ENCODE measurements at regions not wholly inside any gene's neighbourhood (a gene's known extent, or its start where the extent isn't known, plus 50 kb on each side); places are given as distances from the start of the nearest gene placed in this dataset.

GRCh38 chr4:180695851-180696250, 1547.4 kb upstream of the TENM3 start:
- peak; percentile 17 for DNase-seq (ENCODE audit: low read depth, low spot score)

- DNase-seq (ENCODE audit: low read depth, low spot score): no peak
These were observed 1546.6 kb upstream of the TENM3 start for GRCh38 chr4:180696460-180697092.

- DNase-seq (ENCODE audit: low read depth, low spot score): no peak
These were observed 1544.5 kb upstream of the TENM3 start for GRCh38 chr4:180698550-180699195.

- DNase-seq (ENCODE audit: low read depth, low spot score): no peak
These were observed 1536.4 kb upstream of the TENM3 start for GRCh38 chr4:180706766-180707165.

GRCh38 chr4:180710628-180711337, 1532.4 kb upstream of the TENM3 start:
- DNase-seq (ENCODE audit: low read depth, low spot score): no peak

GRCh38 chr4:180717451-180718033, 1525.7 kb upstream of the TENM3 start:
- DNase-seq (ENCODE audit: low read depth, low spot score): no peak

GRCh38 chr4:180721356-180721755, 1521.8 kb upstream of the TENM3 start:
- DNase-seq (ENCODE audit: low read depth, low spot score): no peak

GRCh38 chr4:180726611-180727010, 1516.6 kb upstream of the TENM3 start:
- no peak for DNase-seq (ENCODE audit: low read depth, low spot score)

- DNase-seq (ENCODE audit: low read depth, low spot score): no peak
These were observed 1515.7 kb upstream of the TENM3 start for GRCh38 chr4:180727478-180727877.

GRCh38 chr4:180734753-180735432, 1508.3 kb upstream of the TENM3 start:
- no peak for DNase-seq (ENCODE audit: low read depth, low spot score)

- no peak for DNase-seq (ENCODE audit: low read depth, low spot score)
These were observed 1501.5 kb upstream of the TENM3 start for GRCh38 chr4:180741703-180742102.

- DNase-seq (ENCODE audit: low read depth, low spot score): no peak
These were observed 1498.2 kb upstream of the TENM3 start for GRCh38 chr4:180745019-180745418.

- peak; percentile 28 for DNase-seq (ENCODE audit: low read depth, low spot score)
These were observed 1492.2 kb upstream of the TENM3 start for GRCh38 chr4:180751009-180751408.

- DNase-seq (ENCODE audit: low read depth, low spot score): no peak
These were observed 1485.3 kb upstream of the TENM3 start for GRCh38 chr4:180757927-180758326.

GRCh38 chr4:180766045-180766444, 1477.2 kb upstream of the TENM3 start:
- DNase-seq (ENCODE audit: low read depth, low spot score): no peak

GRCh38 chr4:180766944-180767729, 1476.1 kb upstream of the TENM3 start:
- no peak for DNase-seq (ENCODE audit: low read depth, low spot score)

GRCh38 chr4:180768610-180769009, 1474.6 kb upstream of the TENM3 start:
- DNase-seq (ENCODE audit: low read depth, low spot score): no peak

GRCh38 chr4:180769791-180770190, 1473.4 kb upstream of the TENM3 start:
- DNase-seq (ENCODE audit: low read depth, low spot score): no peak

- no peak for DNase-seq (ENCODE audit: low read depth, low spot score)
These were observed 1472.9 kb upstream of the TENM3 start for GRCh38 chr4:180770265-180770664.

GRCh38 chr4:180784940-180785339, 1458.3 kb upstream of the TENM3 start:
- DNase-seq (ENCODE audit: low read depth, low spot score): no peak

GRCh38 chr4:180788729-180789128, 1454.5 kb upstream of the TENM3 start:
- no peak for DNase-seq (ENCODE audit: low read depth, low spot score)

Measured in smooth muscle cell of the brain vasculature (primary cell).